ENCODE measurements at regions not wholly inside any gene's neighbourhood (a gene's known extent, or its start where the extent isn't known, plus 50 kb on each side); places are given as distances from the start of the nearest gene placed in this dataset.
A peak's percentile ranks its signal among the peaks of the same experiment; 100 is the strongest.
"Not testable (repeated sequence)": the region's sequence is repeated elsewhere in the genome, so short reads cannot be mapped to it uniquely, and the experiment has no call there.

GRCh38 chr2:57372237-57372984, 674.2 kb upstream of the VRK2 start:
- no peak for DNase-seq

GRCh38 chr2:57373530-57373929, 673.1 kb upstream of the VRK2 start:
- DNase-seq: no peak

GRCh38 chr2:57376985-57377384, 669.6 kb upstream of the VRK2 start:
- peak; percentile 6 for DNase-seq

GRCh38 chr2:57386305-57386704, 660.3 kb upstream of the VRK2 start:
- DNase-seq: no peak

DNA sequence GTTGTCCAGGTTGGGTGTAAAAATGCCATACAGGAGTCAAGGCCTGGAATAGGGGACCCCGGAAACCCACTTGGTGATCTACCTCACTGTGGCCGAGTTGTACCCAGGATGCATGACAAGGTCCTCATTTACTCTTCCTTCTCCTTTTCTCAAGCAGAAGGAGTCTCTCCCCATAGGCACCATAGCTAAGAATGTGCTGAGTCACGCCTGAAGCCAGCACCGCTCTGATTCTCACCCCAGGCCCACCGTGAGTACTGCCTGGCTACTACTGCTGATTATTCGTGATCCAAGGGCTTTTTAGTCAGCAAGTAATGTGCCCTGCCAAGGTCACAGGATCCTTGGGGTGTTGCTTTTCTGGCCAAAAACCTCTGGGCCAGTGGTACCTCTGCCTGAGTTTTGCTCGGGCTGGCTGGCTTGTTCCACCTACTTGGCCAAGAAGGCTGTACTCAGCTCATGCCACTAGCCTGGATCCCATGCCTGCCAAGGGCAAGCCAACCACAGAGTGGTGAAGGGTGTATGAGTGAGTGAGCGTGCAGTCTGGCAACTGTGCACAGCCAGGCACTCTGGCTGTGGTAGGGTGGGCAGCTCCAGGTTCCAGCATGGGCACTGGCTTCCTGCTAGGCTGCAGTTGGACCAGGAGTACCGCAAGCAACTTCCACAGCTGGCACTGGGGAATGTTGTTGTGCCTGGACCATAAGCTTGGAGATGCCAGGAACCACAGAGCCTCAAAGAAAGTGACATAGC, 650.1 kb upstream of the VRK2 start:
- DNase-seq: no peak

DNA sequence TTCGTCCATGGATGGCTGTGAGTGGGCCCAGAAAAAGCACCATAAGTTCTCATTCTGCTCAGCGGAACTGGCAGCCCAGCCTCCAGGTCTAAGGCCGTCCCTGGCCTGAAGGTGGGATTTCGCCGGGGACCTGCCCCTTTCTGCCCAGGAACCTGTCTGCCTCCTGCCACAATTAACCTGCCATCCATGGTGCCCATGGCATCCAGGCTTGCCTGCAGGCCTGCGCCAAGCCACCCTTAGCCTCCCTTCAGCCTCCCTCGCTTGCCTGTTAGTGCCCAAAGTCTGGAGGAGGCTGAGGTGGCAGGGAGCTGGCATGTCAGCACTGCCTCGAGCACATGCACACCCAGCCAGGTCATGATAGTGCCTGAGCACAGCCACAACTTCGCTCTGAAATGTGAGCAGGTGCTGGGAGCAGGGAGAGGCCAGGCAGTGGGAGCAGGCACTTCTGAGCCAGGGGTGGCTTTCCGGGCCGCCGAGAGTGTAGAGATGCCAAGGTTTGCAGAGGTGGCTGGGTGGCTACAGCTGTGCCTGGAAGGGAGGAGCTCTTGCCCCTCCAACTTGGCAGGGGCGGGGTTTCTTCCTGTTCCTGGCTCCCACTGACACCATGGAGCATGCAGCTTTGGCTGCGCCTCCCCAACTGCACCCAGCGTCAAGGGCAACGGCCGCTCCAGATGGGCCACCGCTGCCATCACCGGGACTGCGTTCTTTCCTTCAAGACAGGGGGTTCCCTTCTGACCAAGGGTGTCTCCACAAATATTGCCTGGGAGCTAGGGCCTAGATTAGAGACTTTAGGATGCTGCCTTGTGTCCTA, 648.9 kb upstream of the VRK2 start:
- DNase-seq: no peak

- DNase-seq: no peak
Measured at GRCh38 chr2:57399057-57399456, 647.5 kb upstream of the VRK2 start.

GRCh38 chr2:57402096-57402495, 644.5 kb upstream of the VRK2 start:
- DNase-seq: no peak

DNA sequence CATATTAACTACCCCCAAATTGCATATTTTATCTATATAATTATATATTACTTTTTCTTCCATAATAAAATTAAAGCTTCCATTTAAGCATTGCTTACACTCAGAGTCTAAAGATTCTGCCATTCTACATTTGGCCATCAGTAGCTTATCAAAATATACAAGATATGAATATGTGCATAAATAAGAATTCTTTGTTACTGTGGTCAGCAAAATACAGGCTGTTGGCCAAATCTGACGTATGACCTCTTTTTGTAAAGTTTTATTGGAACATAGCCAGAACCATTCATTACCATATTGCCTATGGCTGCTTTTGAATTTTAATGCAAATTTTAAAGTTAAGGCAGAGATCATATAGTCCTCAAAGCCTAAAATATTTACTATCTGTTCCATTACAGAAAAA, 643.9 kb upstream of the VRK2 start:
- DNase-seq: no peak

- DNase-seq: no peak
Measured at GRCh38 chr2:57407772-57408201, 638.8 kb upstream of the VRK2 start.

DNA sequence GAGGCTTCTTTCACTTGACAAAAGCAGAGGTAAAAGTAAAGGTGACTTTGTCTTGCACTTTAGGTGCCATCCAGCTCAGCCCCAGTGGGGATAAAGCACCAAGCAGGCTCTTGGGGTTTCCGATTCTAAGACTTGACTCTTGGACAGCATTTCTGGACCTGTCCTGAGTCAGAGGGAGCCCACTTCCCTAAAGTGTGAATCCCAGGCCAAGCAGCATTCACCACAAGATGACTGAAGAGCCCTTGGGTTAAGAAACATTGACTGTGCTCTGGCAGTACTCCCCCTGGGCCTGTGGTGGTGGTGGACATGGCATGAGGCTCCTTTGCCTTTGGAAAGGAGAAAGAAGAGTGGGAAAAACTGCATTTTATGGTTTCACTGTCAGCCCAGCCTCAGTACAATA, 638.0 kb upstream of the VRK2 start:
- DNase-seq: no peak

DNA sequence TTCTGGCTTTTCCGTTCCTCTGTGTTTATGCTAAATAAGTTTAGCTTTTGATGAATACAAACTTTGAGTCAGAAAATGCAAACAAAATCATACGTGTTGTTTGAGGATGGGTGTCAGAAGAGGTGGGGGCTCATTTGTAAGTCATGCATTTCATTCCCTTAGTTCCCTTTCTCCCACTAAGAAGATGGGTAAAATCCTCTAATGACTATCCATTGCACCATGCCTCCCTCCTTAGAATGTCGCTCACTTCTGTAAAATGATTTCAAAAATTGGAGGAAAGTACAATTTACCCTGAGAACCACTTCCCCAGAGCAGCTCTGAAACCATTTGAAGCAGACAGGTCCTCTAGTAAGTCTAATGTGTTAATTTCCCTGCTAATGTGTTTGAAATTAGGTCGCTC, 629.6 kb upstream of the VRK2 start:
- DNase-seq: no peak

GRCh38 chr2:57418859-57419346, 627.7 kb upstream of the VRK2 start:
- DNase-seq: not testable (repeated sequence)

DNA sequence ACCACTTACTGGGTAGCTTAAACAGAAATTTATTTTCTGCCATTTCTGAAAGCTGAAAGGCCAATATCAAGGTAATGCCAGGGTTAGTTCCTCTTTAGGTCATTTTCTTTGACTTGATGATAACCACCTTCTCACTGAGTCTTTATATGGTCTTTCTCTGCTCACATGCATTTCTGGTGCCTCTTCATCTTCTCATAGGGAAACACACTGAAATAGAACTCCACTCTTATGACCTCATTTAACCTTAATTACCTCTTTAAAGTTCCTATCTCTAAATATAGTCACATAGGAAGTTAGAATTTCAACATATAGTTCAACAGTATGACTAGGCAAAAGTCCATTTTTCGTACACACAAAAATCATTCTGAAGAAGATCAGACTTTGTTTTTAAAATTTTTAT, 616.8 kb upstream of the VRK2 start:
- no peak for DNase-seq

DNA sequence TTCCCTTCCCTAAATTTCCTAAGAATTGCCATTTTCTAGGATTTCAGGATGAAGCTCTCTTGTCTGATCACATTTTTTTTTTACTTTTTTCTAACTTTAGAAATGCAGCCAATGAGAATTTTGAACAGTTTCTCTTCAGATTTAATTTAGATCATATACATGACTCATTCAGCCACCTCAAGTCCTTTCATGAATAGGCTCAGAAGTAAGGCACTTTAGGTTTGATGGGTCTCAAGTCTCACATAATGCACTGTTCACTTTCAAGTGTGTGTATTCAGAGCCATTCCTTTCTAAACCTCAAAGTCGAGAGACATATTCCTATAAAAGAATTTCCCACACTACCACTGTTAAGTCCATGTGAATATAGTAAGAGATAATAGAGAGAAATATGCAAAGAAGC, 614.1 kb upstream of the VRK2 start:
- DNase-seq: no peak

DNA sequence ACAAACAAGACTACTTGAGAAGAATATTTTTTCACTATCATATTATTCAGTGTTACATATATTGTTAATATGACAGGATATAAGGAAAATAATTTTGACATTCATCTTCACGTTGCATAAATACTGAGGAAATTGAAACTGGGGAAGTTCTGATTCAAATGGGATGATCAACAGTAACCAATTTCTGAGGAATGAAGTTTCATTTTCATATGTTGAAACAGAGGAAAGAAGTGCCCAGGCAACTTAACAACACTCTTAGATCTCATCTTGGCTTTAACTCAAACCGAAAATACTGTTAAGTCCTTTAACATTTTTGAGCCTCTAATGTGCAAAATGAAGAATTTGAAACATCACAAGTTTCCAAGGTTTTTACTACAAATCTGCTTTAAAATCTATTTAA, 612.2 kb upstream of the VRK2 start:
- DNase-seq: no peak

GRCh38 chr2:57434972-57435371, 611.6 kb upstream of the VRK2 start:
- no peak for DNase-seq

DNA sequence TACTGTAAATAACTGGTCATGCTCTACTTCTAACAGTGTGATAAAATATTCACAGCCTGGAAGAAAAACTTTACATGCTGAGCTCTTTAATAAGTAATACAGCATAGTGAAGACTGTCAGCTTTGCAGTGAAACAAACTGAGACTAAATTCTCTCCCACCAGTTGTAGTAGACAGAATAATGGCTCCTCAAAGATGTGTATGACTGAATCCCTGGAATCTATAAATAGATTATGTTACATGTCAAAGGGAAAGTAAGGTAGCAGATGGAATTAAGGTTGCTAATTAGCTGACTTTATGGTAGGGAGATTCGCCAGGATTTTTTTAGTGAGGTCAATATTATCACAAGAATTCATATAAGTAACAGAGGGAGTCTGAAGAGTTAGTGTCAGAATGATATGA, 609.5 kb upstream of the VRK2 start:
- DNase-seq: no peak

DNA sequence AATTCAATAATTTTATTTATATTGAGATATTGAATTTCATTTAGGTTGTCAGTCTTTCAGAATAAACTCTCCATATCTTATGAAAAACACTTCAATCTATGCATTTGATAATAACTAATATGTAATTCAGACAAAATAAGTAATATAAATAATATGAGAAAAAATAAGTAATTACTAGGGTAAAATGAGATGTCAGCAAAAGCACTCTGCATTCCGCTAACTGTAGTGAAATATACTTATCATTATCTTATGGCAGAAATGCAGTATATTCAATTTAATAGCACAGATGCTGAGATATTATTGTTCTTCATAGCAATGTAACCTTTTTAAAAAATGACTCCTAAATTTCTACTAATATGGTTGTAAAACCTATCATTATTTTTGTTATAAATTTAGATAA, 606.2 kb upstream of the VRK2 start:
- DNase-seq: no peak

- peak; percentile 26 for DNase-seq
Measured at GRCh38 chr2:57443086-57443485, 603.5 kb upstream of the VRK2 start.

DNA sequence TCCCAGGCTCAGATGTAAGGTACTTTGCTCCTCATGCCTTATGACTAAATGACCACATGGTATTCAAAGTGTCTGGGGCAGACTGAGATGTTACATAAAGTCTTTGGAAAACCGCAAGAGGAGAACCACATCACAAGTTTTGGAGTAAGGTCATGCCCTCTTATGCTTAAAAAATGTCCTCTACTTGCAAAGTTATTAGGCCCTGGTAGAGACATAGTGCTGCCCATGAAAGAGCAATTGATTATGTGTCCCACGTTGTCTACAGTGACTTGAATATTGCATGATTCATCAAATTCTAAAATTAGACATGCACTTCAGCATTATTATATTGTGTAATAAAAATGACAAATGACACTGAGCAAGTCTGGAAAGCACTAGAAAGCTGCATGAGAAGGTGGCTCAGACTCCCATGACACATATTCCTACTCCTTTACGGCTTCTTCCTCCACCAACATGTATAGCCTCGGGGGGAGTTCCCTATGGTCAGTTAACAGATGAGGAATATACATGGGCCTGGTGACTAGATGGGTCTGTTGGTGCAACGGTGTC, 602.6 kb upstream of the VRK2 start:
- DNase-seq: no peak

DNA sequence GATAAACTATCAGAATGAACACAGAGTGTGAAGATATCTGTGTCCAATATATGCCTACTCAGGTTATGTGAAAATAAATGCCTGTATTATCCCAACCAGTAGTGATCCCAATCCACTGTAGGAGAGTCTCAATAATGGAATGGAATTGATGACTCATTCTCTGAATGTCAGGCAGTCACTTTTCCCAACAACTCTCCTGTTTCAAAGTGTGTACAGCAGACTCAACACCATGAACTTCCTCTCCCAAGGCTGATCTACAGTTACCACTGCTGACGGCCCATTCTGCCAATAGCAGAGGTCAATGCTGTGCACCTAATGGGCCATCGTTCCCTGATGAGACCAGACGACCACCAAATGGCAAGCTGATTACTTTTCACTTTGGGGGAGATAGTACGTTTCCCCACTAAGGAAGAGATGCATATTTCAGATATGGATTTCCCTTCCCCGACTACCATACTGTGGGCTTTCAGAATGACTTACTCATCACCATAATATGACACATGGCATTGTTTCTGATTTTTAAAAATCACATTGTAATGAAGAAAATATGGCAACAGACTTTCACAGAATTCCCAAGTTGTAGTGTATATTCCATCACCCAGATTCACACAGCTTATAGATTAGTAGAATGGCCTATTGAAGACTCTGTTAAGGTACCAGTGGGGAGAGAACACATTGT, 601.7 kb upstream of the VRK2 start:
- DNase-seq: no peak

GRCh38 chr2:57448816-57449215, 597.8 kb upstream of the VRK2 start:
- no peak for DNase-seq
